HG03575 (cell line): ENCODE measurements at regions not wholly inside any gene's neighbourhood (a gene's known extent, or its start where the extent isn't known, plus 50 kb on each side); places are given as distances from the start of the nearest gene placed in this dataset.
"Not testable (repeated sequence)": the region's sequence is repeated elsewhere in the genome, so short reads cannot be mapped to it uniquely, and the experiment has no call there.

ENCODE experiments used
- ATAC-seq: cut with Tn5 transposase; IDR thresholded peaks from one replicate; pipeline ENCODE4 v1.9.1; 2021; ENCODE audit not compliant: unreplicated experiment, insufficient number of reproducible peaks, low FRiP score; ENCODE audit errors: extremely low read depth

DNA sequence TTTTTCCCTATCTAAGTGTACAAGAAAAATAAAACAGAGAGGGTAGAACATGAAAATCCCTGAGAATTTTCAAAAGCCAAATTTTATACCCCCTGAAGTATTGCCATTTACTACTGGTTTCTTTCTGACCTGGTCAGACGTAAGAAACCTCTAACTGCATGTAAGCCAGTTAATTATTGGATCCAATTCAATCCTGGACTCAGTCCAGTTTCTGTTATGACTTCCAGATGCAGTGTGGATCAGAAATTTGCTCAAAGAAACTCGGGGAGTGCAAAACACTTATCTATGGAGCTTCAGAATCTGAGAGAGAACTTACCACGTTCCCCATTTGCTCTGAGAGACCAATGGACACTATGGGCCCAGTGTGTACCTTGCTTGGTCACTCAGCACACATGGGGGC is 383.5 kb downstream of the KLHL4 start:
- no peak for ATAC-seq

GRCh38 chrX:87914726-87915125 is 397.1 kb downstream of the KLHL4 start:
- ATAC-seq, result no peak

DNA sequence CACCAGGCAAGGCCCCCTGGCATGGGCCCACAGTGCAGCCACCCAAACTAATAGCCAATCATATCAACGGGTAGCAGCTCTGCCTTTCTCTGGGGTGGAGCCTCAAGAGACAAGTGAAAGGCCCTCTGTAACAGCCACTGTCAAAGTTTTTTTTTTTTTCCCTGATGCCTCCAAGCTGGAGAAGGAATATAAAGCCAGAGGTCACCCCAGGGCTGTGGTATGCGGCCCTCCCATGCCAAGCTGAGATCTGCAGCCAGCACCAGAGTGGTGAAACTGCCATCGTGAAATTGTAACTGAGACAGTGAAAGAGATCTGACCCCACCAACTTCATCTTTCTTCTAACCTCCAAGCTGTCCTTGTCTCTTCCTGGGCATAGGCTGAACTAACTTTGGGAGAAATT is 407.0 kb downstream of the KLHL4 start:
- no peak for ATAC-seq

- no peak for ATAC-seq
Measured at GRCh38 chrX:87941841-87942240, 424.2 kb downstream of the KLHL4 start.

GRCh38 chrX:87961471-87961870 is 443.9 kb downstream of the KLHL4 start:
- no peak for ATAC-seq

DNA sequence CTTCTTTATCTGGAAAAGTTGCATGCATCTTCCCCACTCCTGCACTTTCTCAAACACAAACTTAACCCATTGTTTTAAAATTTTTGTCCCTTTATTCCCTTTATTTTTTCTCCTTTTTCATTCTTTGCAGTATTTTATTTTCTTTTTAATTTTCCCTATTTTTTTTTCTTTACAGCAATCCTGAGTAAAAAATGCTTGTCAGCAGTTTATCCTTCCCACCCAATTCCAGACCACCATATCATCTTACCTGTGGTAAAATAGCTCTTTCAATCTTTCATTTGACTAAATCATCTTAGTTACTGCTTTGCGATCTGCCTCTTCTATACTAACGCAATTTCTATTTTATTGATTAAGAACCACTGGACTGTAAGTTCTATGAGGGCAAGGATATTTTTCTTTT is 450.5 kb downstream of the KLHL4 start:
- no peak for ATAC-seq

- ATAC-seq, result not testable (repeated sequence)
Measured at GRCh38 chrX:87972121-87972520, 454.5 kb downstream of the KLHL4 start.

GRCh38 chrX:87975365-87975764 is 457.8 kb downstream of the KLHL4 start:
- no peak for ATAC-seq

DNA sequence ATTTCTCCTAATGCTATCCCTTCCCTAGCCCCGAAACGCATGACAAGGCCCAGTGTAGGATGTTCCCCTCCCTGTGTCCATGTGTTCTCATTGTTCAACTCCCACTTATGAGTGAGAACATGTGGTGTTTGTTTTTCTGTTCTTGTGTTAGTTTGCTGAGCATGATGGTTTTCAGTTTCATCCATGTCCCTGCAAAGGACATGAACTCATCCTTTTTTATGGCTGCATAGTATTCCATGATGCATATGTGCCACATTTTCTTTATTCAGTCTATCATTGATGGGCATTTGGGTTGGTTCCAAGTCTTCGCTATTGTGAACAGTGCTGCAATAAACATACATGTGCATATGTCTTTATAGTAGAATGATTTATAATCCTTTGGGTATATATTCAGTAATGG is 490.3 kb downstream of the KLHL4 start:
- not testable (repeated sequence) for ATAC-seq

DNA sequence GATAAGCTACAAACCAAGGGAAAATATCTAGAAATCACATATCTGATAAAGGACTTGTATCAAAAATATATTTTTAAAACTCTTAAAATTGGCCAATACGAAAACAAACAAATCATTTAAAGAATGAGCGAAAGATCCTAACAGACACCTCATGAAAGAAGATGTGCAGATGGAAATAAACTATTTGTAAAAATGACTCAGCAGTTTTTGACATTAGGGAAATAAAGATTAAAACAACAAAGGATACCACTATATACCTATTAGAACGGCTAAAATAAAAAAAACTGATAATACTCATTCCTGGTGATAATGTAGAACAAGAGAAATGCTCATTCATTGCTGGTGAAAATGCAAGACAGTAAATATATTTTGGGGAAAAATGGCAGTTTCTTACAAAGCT is 506.4 kb downstream of the KLHL4 start:
- ATAC-seq, result no peak

GRCh38 chrX:88072339-88073030 is 554.9 kb downstream of the KLHL4 start:
- no peak for ATAC-seq

DNA sequence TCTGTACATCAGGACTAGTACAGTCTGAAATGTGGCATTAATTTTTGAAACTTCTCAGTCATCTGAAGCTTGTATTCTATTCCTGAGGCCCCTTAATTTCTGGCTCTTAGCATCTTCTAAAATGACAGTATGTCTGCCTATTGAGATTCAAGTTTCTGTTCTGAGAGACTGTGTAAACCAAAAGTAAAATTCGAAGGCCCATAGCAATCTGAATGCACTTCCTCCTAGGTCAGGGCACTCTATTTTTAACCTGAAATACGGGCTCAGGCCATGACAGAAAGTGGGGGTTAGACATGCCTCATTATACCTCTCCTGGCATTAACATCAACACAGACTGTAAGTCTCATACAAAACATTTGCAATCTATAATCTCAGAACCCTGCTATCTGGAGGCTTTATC is 584.4 kb downstream of the KLHL4 start:
- ATAC-seq, result no peak

DNA sequence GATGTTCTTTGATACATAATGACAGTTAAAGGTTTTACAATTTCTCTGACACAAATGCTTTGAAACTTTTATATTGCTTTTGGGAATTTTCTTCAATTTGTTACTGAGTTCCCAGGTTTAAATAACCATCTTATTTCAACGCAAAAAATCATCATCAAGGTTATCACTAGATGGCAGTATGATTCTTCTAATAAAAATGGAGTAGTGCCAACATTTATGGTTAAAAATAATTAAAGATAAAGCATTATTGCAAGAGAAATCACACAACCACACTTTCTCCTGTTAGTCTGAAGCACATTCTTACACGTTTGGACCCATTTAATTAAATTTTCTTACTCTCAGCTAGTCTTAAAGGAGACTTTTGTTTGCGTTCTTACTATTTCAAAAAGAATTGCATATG is 611.3 kb upstream of the CPXCR1 start:
- ATAC-seq, result no peak

DNA sequence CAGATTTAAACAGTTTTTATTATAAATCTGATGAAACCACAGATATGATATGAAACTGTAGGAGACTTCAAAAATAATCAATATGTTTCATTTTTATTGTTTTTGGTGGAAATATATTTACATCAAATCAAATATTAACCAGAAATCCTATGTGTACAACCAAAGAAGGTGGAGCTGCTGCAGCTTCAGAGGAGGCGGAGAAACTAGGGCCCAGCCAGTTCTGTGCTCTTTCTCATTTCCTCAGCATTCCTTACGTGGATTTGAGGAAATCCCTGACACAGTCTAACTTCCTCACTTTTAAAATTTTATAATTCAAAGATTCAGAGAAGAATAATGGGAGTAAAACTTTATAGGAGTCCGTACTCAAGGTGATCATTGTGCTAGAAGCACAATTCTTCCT is 610.7 kb upstream of the CPXCR1 start:
- ATAC-seq, result no peak

GRCh38 chrX:88146577-88146976 is 600.4 kb upstream of the CPXCR1 start:
- ATAC-seq, result no peak

DNA sequence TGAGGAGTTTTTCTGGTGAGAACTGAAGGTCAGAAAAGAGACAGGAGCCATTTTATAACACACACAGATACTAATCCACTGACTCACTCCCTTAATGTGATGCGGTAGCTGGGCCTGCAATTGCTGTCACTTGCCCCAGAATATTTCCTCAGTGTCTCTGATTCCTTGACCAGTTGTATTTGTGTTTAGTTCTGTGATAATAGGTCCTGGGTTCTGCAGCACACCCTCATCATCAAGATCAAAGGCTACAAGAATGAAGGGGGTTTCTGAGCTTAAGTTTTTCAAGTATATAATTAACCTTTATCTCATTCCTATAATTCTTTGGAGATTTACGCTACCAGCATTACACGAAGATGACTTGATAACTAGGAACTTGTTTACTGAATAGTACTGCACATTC is 576.5 kb upstream of the CPXCR1 start:
- no peak for ATAC-seq

DNA sequence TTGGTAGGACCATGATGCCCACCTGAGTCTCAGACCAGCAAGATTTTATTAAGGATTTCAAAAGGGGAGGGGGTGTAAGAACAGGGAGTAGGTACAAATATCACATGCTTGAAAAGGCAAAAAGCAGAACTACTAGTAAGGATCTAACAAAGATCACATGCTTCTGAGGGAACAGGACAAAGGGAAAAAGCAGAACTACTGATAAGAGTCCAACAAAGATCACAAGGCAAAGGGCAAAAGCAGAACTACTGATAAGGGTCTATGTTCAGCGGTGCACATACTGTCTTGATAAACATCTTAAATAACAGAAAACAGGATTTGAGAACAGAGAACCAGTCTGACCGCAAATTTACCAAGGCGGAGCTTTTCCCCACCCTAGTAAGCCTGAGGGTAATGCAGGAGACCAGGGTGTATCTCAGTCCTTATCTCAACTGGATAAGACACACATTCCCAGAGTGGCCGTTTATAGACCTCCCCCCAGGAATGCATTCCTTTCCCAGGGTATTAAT is 573.0 kb upstream of the CPXCR1 start:
- ATAC-seq, result not testable (repeated sequence)

GRCh38 chrX:88202149-88202548 is 544.9 kb upstream of the CPXCR1 start:
- ATAC-seq, result no peak

- ATAC-seq, result no peak
Measured at GRCh38 chrX:88244066-88244465, 503.0 kb upstream of the CPXCR1 start.

GRCh38 chrX:88284844-88285243 is 462.2 kb upstream of the CPXCR1 start:
- ATAC-seq, result no peak

DNA sequence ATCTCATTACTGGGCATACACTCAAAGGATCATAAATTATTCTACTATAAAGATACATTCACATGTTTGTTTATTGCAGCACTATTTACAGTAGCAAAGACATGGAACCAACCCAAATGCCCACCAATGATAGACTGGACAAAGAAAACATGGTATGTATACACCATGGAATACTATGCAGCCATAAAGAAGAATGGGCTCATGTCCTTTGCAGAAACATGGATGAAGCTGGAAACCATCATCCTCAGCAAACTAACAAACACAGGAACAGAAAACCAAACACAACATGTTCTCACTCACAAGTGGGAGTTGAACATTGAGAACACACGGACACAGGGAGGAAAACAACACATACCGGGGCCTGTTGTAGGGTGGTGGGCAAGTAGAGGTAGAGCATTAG is 433.1 kb upstream of the CPXCR1 start:
- not testable (repeated sequence) for ATAC-seq
